ENCODE measurements at regions not wholly inside any gene's neighbourhood (a gene's known extent, or its start where the extent isn't known, plus 50 kb on each side); places are given as distances from the start of the nearest gene placed in this dataset.
"Not testable (repeated sequence)": the region's sequence is repeated elsewhere in the genome, so short reads cannot be mapped to it uniquely, and the experiment has no call there.

DNA sequence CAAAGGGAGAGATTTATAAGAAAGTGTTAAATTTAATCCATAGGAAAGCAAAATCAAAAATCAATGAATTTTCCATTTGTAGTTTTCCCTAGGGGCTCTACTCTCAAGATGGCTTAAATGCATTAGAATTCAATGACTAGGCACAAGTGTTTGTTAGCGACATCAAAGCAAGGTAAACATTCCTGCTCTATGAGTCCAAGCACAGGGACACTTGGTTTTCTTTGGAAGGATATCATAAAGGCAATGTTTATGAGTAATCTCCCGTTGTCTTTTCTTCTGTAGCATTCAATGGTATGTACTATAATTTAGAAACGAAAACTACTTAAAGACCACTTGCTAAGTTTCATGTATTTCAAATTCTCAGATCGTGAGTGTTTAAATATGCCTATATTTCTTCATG is 54.8 kb upstream of the ZNF717 start:
- H3K9ac ChIP-seq (ENCODE audit: low read length in 3 of 3); FAIRE-seq; H3K9me3 ChIP-seq (ENCODE audit: control insufficient read depth in 2 of 3, insufficient read depth in 1 of 3, low read length in 3 of 3); H3K27me3 ChIP-seq (ENCODE audit: control insufficient read depth, insufficient read depth, low read length); DNase-seq; intact Hi-C loops (cut with DNase I); H3K27ac ChIP-seq (ENCODE audit: low read depth in 2 of 2, low read length in 2 of 2); H3K36me3 ChIP-seq (ENCODE audit: control insufficient read depth in 2 of 3, insufficient read depth in 3 of 3, low read length in 3 of 3); H3K4me3 ChIP-seq (ENCODE audit: low read length in 3 of 3); H3K4me1 ChIP-seq (ENCODE audit: control insufficient read depth in 2 of 3, insufficient read depth in 2 of 3, low read depth in 1 of 3, low read length in 3 of 3): not testable (repeated sequence)

DNA sequence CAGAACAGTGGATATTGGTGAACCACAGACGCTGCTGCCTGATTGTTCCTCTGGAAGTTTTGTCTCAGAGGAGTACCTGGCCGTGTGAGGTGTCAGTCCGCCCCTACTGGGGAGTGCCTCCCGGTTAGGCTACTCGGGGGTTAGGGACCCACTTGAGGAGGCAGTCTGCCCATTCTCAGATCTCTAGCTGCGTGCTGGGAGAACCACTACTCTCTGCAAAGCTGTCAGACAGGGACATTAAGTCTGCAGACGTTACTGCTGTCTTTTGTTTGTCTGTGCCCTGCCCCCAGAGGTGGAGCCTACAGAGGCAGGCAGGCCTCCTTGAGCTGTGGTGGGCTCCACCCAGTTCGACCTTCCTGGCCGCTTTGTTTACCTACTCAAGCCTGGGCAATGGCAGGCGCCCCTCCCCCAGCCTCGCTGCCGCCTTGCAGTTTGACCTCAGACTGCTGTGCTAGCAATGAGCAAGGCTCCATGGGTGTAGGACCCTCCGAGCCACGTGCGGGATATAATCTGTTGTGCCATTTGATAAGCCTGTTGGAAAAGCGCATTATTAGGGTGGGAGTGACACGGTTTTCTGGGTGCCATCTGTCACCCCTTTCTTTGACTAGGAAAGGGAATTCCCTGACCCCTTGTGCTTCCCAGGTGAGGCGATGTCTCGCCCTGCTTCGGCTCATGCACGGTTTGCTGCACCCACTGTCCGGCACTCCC is 65.1 kb upstream of the ZNF717 start:
- H3K4me1 ChIP-seq (ENCODE audit: control insufficient read depth in 2 of 3, insufficient read depth in 2 of 3, low read depth in 1 of 3, low read length in 3 of 3); H3K4me3 ChIP-seq (ENCODE audit: low read length in 3 of 3); H3K9me3 ChIP-seq (ENCODE audit: control insufficient read depth in 2 of 3, insufficient read depth in 1 of 3, low read length in 3 of 3); H3K27ac ChIP-seq (ENCODE audit: low read depth in 2 of 2, low read length in 2 of 2); FAIRE-seq; intact Hi-C loops (cut with DNase I); DNase-seq; H3K27me3 ChIP-seq (ENCODE audit: control insufficient read depth, insufficient read depth, low read length); H3K36me3 ChIP-seq (ENCODE audit: control insufficient read depth in 2 of 3, insufficient read depth in 3 of 3, low read length in 3 of 3); H3K9ac ChIP-seq (ENCODE audit: low read length in 3 of 3): not testable (repeated sequence)

DNA sequence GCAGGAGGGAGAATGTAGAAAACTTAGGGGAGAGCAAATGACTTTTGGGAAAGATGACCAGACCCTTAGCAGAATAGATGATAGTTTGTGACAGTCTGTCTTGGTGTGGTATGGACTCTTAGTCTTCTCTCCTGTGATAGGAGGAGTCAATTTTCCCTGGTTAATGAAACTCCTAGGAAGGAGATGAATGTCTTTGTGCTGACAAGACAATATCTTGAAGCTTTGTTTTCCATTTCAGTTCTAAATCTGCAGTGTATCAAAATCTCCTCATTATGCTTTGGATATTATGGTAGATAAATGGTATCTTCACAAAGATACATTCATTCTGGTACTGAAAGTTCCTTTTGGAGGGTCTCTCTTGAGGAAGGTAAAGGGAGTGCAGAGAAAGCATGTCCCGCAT is 77.8 kb upstream of the ZNF717 start:
- DNase-seq: no peak
- TF ChIP-seq, protein P1, sequence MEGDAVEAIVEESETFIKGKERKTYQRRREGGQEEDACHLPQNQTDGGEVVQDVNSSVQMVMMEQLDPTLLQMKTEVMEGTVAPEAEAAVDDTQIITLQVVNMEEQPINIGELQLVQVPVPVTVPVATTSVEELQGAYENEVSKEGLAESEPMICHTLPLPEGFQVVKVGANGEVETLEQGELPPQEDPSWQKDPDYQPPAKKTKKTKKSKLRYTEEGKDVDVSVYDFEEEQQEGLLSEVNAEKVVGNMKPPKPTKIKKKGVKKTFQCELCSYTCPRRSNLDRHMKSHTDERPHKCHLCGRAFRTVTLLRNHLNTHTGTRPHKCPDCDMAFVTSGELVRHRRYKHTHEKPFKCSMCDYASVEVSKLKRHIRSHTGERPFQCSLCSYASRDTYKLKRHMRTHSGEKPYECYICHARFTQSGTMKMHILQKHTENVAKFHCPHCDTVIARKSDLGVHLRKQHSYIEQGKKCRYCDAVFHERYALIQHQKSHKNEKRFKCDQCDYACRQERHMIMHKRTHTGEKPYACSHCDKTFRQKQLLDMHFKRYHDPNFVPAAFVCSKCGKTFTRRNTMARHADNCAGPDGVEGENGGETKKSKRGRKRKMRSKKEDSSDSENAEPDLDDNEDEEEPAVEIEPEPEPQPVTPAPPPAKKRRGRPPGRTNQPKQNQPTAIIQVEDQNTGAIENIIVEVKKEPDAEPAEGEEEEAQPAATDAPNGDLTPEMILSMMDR (IDR thresholded peaks at IDR 0.05; ENCODE audit: borderline replicate concordance, extremely low read depth, insufficient read depth): no peak
- Histone ChIP-seq H3K27ac (ENCODE audit: low read depth in 2 of 2, low read length in 2 of 2) (no peak overlapping the region), H3K9me3 (ENCODE audit: control insufficient read depth in 2 of 3, insufficient read depth in 1 of 3, low read length in 3 of 3) (no peaks in the 10 kb centered on the region), H3K4me1 (ENCODE audit: control insufficient read depth in 2 of 3, insufficient read depth in 2 of 3, low read depth in 1 of 3, low read length in 3 of 3) (no peaks in the 10 kb centered on the region), H3K27me3 (ENCODE audit: control insufficient read depth, insufficient read depth, low read length) (no peaks in the 10 kb centered on the region), H3K9ac (ENCODE audit: low read length in 3 of 3) (no peak overlapping the region), H3K4me3 (ENCODE audit: low read length in 3 of 3) (no peak overlapping the region), H3K36me3 (ENCODE audit: control insufficient read depth in 2 of 3, insufficient read depth in 3 of 3, low read length in 3 of 3) (no peaks in the 10 kb centered on the region)
- FAIRE-seq: no peak
- intact Hi-C loops (cut with DNase I): no loop called here

DNA sequence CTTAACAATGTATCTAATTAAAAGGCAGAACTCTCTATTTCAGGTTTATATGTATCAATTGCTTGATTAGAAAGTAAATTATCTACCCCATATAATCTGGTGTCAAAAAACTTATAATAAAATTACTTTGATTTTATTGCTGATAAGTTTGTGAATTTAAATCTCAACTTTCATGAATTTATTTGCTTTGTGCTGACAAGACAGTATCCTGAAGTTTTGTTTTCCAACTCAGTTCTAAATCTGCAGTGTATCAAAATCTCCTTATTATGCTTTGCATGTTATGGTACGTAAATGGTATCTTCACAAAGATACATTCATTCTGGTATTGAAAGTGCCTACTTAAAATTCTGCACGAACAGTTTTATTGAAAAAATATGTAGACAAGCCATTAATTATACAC is 78.5 kb upstream of the ZNF717 start:
- Histone ChIP-seq H3K4me1 (ENCODE audit: control insufficient read depth in 2 of 3, insufficient read depth in 2 of 3, low read depth in 1 of 3, low read length in 3 of 3) (no peaks in the 10 kb centered on the region), H3K9ac (ENCODE audit: low read length in 3 of 3) (no peak overlapping the region), H3K27ac (ENCODE audit: low read depth in 2 of 2, low read length in 2 of 2) (no peak overlapping the region), H3K27me3 (ENCODE audit: control insufficient read depth, insufficient read depth, low read length) (no peaks in the 10 kb centered on the region), H3K4me3 (ENCODE audit: low read length in 3 of 3) (no peak overlapping the region), H3K9me3 (ENCODE audit: control insufficient read depth in 2 of 3, insufficient read depth in 1 of 3, low read length in 3 of 3) (no peaks in the 10 kb centered on the region), H3K36me3 (ENCODE audit: control insufficient read depth in 2 of 3, insufficient read depth in 3 of 3, low read length in 3 of 3) (no peaks in the 10 kb centered on the region)
- FAIRE-seq (peak; percentile 57), DNase-seq (no peak)
- intact Hi-C loops (cut with DNase I): no loop called here
- TF ChIP-seq, protein P1 (IDR thresholded peaks at IDR 0.05; ENCODE audit: borderline replicate concordance, extremely low read depth, insufficient read depth): no peak

DNA sequence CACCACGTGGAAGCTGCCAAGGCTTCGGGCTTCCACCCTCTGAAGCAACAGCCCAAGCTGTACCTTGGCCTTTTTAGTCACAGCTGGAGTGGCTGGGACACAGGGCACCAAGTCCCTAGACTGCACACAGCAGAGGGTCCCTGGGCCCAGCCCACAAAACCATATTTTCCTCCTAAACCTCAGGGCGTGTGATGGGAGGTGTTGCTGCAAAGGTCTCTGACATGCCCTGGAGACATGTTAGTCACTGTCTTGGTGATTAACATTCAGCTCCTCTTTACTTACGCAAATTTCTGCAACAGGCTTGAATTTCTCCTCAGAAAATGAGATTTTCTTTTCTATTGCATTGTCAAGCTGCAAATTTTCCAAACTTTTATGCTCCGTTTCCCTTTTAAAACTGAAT is 98.4 kb upstream of the ZNF717 start:
- intact Hi-C loops (cut with DNase I); H3K9ac ChIP-seq (ENCODE audit: low read length in 3 of 3): not testable (repeated sequence)

More for the DNA sequence above, 98.4 kb upstream of the ZNF717 start:
- not testable (repeated sequence) for H3K4me3 ChIP-seq (ENCODE audit: low read length in 3 of 3); H3K4me1 ChIP-seq (ENCODE audit: control insufficient read depth in 2 of 3, insufficient read depth in 2 of 3, low read depth in 1 of 3, low read length in 3 of 3); H3K27me3 ChIP-seq (ENCODE audit: control insufficient read depth, insufficient read depth, low read length); DNase-seq; FAIRE-seq; H3K36me3 ChIP-seq (ENCODE audit: control insufficient read depth in 2 of 3, insufficient read depth in 3 of 3, low read length in 3 of 3); H3K27ac ChIP-seq (ENCODE audit: low read depth in 2 of 2, low read length in 2 of 2); H3K9me3 ChIP-seq (ENCODE audit: control insufficient read depth in 2 of 3, insufficient read depth in 1 of 3, low read length in 3 of 3)
